Right lung (tissue), 2 donors: ENCODE measurements at regions not wholly inside any gene's neighbourhood (a gene's known extent, or its start where the extent isn't known, plus 50 kb on each side); places are given as distances from the start of the nearest gene placed in this dataset.

Experiments
- DNase-seq, 2 donors: peaks; one replicate each; pipeline ENCODE4 v3.0.0-alpha.2; 2013

DNA sequence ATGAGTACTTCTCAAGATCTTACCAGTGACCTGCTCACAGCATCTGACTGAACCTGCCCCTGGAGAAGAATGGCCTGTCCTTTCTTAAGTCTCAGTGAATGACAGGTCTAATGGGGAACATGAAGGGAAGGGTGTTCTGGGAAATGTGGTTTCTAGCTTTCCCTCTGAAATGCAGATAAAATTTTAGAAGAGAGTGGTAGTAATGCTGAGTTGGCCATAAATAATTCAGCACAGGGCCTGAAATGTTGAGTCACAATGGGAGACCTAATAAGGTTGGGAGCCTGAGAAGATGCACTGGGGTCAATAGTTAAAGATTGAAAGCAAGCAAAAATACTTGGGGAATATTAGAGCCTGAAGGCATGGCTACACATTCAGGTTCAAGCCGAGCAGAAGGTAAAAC lies 214.9 kb upstream of the ARHGAP24 start:
- DNase-seq, result no peak

- no peak for DNase-seq
Measured at GRCh38 chr4:85265234-85265633, 209.7 kb upstream of the ARHGAP24 start.

GRCh38 chr4:85268188-85268587 lies 206.8 kb upstream of the ARHGAP24 start:
- no peak for DNase-seq

DNA sequence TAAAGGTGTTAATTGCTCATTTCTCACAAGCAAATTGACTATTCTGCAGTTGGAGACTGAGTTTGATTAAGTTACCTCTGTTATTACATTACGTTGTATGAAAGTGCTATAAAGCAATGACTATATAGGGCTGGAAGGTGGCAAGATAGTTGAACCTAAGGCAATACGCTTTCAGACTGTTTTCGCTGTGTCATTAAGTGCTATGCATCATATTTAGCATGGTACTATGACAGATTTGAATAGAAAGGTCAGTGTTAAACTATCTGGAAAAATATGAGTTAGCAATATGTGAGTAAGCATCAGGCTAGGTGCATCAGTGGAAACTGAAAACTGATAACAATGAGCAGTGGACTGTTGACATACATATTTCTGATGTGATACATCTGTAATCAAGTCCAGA lies 206.0 kb upstream of the ARHGAP24 start:
- no peak for DNase-seq

DNA sequence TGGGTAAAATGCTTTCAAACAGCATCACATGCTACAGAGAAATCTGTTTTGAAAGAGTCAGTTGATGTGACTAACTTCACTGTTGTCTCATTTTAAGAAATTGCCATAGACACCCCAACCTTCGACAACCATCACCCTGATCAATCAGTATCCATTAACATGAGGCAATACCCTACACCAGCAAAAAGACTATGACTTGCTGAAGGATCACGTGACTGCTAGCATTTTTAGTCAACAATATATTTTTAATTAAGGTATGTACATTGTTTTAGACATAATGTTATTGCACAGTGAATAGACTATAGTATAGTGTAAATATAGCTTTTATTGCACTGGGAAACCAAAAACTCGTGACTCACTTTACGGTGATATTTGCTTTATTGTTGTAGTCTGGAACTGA lies 200.0 kb upstream of the ARHGAP24 start:
- DNase-seq, result no peak

GRCh38 chr4:85280963-85281362 lies 194.0 kb upstream of the ARHGAP24 start:
- DNase-seq, result no peak

DNA sequence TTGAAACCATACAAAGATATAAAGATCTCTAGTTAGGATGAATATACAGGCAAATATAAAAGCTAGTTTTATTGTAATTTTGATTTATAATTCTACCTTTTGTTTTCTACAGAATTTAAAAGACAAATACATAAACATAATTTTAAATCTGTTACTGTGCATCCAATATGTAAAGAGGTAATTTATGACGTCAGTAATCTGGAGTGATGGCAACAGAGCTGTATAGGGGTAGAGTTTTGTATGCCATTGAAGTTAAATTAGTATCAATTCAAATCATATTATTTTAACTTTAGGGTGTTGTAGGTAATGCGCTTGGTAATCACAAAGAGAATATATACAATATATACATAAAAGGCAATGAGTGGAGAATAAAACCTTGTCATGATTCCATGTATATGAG lies 183.7 kb upstream of the ARHGAP24 start:
- no peak for DNase-seq

GRCh38 chr4:85298037-85298436 lies 176.9 kb upstream of the ARHGAP24 start:
- no peak for DNase-seq

DNA sequence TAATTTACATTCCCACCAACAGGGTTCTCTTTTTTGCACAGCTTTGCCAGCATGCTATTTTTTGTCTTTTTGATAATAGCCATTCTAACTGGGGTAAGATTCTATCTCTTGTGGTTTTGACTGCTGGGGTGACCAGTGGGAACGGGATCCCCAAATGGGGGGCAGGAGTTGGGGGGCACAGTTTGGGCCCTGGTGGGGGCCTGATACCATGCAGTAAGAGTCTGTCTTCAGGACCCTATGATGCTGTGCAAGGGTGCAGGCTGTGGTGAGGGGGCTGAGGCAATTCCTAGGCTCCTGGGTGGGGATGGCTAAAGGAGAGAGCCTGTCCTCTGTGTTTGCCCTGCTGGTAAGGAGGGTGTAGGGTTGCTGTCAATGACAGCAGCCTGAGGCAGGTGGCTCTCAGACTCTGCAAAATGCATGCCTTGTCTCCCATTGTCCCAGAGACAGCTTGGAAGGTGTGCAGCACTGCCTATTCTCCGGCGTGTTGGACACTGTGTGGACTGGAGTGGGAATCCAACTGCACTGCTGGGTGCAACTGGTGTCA lies 172.7 kb upstream of the ARHGAP24 start:
- DNase-seq, result no peak

GRCh38 chr4:85302756-85303155 lies 172.2 kb upstream of the ARHGAP24 start:
- DNase-seq, result no peak

GRCh38 chr4:85318415-85318814 lies 156.5 kb upstream of the ARHGAP24 start:
- DNase-seq, result no peak

DNA sequence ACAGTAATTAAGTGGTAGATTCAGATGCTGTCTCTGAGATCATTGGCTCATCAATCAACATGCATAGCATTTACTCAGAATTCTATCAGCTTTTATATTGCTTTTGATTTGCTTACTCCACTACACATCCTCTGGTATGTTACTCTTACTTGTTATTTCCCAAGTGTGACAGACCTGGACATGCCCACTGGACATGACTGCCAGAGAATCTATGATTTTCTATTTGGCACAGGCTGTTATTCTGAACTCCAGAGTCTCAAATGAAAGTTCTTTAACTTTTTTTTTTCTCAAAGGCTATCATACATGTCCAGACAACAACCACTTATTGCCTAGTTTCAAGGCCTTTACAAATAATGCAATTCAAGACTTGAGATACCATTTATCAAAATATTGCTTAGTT lies 116.1 kb upstream of the ARHGAP24 start:
- no peak for DNase-seq

DNA sequence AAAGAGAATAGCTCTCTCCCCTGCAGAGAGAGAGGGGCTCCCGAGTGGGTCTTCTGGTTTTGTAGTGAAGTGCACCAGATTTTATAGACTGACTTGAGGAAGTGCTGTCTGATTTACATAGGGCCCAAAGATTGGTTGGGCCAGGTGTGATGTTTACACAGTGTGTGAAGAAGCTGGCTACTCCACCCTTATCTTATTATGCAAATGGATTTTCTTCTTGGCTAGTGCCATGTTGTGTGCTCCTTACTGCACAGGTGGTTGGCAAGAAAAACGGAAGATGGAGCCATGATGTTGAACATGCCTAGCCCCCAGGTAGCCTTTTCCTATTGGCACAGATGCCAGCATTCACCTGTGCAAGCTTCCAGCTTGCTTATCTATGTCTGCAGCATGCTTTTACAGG lies 112.4 kb upstream of the ARHGAP24 start:
- DNase-seq, result no peak

- DNase-seq, result no peak
Measured at GRCh38 chr4:85367815-85368214, 107.1 kb upstream of the ARHGAP24 start.

- no peak for DNase-seq
Measured at GRCh38 chr4:85368240-85368639, 106.7 kb upstream of the ARHGAP24 start.

DNA sequence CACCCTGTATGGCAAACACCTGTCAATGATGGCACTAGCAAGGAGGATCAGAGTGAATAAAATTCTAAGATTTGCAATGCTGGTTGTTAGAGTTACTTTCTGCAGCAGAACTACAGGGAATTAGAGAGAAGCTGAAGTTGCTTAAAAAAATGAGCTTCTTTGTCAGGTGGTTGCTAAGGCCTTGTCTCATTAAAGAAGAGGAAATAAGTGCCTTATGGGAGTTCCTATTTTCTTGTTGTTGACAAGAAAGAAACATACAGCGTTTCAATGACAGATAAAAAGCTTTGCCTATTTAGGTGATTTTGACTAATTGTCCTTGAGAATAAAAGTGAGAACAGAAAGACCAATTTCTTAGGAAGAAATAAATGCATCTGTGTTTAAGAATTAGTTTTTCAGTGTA lies 106.0 kb upstream of the ARHGAP24 start:
- no peak for DNase-seq

- no peak for DNase-seq
Measured at GRCh38 chr4:85369703-85370380, 105.1 kb upstream of the ARHGAP24 start.

DNA sequence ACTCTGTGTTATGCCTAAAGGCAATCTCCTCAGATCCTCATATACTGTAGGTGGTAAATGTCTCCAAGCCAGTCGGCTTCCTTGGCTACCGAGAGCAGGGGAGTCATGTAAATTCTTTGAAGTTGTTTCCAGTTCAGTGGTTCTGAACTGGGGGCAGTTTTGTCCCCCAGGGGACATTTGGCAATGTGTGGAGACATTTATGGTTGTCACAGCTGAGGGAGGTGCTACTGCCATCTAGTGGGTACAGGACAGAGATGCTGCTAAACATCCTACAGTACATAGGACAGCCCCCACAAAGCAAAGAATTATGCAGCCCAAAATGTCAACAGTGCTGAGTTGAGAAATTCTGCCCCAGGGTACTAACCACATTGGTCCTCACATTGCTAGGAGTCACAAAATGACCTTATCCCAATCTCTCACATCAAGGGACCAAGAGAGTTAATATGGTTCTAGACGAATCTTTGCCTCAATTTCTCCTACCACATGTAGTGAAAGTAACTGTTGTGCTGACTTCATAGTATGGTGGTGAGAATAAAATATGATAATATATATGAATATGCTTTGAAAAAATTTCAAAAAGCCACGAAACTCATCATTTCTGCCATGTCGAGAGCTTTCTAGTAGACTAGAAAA lies 104.4 kb upstream of the ARHGAP24 start:
- DNase-seq, result peak; percentile 5 to 6

GRCh38 chr4:85372966-85373365 lies 102.0 kb upstream of the ARHGAP24 start:
- DNase-seq, result no peak

- no peak for DNase-seq
Measured at GRCh38 chr4:85376285-85376684, 98.7 kb upstream of the ARHGAP24 start.

DNA sequence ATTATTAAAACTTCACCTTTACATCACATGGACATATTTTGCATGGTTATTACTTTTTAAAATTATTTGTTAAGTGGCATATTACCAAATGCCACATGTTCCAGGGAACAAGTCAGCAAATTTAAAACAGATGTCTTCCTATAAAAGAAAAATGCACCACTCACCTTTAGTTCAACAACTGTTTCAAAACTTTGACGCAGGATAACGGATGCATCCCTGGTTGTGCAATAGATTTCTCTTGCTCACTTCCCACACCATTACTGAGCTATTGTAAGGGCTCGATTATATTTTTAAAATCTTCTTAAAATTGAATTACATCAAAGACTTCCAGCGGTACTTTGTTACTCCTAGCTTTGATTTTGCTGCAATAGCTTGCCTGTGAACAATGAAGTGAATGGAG lies 93.0 kb upstream of the ARHGAP24 start:
- no peak for DNase-seq

GRCh38 chr4:85391071-85391470 lies 83.9 kb upstream of the ARHGAP24 start:
- DNase-seq, result peak; percentile 46 to 63

- peak in 1 of 2 donors; percentile 6 for DNase-seq
Measured at GRCh38 chr4:85391589-85392410, 83.2 kb upstream of the ARHGAP24 start.
